CD4-positive, alpha-beta T cell treated with Interleukin-4 for 4 hours (primary cell): ENCODE measurements at regions not wholly inside any gene's neighbourhood (a gene's known extent, or its start where the extent isn't known, plus 50 kb on each side); places are given as distances from the start of the nearest gene placed in this dataset.
"Not testable (repeated sequence)": the region's sequence is repeated elsewhere in the genome, so short reads cannot be mapped to it uniquely, and the experiment has no call there.

Experiments
- DNase-seq: peaks from one replicate; pipeline ENCODE4 v3.0.0-alpha.2; 2020

DNA sequence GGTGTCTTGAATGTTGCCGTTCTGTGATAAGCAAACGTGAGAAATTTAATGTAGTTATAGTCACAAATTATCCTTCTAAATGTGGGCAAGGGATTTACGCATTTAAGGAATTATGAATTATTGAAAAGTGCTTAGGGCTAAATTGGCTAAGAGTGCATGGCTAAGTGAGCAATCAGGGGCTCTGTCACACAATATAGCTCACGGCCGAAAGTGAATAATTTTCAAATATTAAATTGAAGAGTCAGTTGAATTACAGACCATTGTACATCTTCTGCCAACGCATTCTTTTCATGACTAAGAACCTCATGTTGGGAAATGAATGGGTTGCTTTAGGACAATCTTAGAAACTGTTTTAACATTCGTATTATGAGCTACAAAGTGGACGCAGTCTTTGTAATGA is 1832.9 kb upstream of the LRRTM1 start:
- DNase-seq: no peak

DNA sequence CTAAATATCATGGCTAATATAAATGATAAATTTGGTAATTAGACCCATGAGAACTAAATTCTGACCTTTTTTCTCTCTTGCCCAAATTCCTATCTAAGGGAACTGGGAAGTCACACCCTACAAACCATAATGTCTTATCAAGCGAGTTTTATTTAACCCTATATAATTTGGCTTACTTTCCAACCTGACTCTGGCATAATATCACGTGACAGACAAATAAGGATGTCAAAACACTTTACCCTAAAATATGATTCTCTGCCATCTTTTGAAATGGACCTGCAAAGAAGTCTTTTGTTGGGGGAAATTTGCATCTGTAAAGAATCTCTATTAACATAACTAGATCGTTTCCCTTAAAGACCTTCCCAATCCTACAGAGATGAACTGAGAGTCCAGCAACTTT is 1823.5 kb upstream of the LRRTM1 start:
- no peak for DNase-seq

DNA sequence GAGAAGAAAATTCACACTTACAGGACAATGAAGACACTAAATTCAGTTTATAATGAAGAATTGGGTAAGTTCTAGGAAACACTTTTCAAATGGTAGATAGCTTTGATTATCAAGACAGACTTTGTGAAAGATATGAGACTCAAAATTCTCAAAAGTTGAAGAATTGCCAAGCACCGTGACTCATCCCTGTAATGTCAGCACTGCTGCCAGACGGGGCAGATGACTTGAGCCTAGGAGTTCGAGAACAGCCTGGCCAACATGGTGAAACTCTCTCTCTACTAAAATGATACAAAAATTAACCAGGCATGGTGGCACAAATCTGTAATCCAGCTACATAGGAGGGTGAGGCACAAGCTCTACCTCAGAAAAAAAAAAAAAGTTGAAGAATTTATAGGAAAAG is 1820.1 kb upstream of the LRRTM1 start:
- DNase-seq: no peak

DNA sequence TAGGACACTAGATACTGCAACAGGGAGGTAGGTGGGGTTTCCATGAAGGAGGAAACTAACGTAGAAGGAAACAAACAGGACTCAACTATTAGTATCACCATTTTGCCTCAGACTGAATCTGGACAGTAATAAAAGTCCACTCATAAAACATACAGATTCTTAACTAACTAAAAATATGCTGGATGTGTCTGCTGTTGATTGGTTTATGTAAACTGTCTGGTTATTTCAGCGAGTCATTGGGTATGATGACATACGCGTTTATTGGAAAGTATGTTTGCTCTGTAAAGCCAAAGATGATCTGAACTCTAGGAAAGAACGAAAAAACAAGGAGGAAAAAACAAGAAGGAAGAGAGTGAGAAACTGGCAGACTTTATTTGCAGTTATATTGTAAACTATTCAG is 1816.1 kb upstream of the LRRTM1 start:
- DNase-seq: no peak

DNA sequence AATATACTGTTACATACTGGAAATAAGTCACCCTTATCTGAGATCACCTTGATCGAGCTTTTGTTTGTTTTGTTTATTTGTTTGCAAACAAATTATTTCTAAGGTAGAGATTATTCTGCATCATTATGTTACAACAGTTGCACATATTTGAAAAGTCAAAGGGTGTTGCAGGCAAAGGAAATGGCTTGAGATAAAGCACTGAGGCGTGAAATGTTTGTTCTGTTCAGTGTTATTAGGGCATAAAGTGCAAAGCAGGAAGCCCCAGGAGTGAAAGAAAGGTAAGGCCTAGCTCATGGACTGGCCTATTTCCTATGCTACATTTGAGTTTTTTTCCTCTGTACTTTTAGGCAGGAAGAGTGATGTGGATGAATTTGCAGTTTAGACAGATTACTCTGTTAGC is 1815.6 kb upstream of the LRRTM1 start:
- DNase-seq: no peak

DNA sequence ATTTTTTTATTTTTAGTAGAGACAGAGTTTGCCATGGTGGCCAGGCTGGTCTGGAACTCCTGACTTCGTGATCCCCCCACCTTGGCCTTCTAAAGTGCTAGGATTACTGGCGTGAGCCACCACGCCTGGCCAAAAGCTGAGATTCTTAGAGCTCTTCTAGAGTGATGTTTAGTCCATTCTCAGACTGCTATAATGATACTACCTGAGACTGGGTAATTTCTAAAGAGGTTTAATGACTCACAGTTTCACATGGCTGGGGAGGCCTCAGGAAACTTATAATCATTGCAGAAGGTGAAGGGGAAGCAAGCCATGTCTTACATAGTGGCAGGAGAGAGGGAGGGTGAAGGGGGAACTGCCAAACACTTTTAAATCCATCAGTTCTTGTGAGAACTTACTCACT is 1804.9 kb upstream of the LRRTM1 start:
- DNase-seq: no peak

DNA sequence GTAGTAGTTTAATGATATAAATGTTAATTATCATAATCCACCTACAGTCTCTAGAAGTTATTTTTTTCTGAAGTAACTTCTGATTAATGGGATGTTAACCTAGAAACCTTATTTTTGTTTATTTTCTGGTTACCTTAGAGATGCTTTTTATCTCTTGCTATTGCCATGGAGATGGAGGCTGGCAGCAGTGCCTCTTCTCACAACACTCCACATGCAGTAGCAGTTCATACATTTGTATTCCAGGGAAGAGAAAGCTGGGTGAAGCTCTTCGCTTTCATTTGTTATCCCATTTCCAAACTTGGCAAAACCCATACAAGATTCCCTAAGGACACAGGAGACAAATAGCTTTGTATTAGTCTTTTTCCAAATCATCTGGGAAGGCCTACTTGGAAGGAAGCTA is 1794.1 kb upstream of the LRRTM1 start:
- DNase-seq: no peak

DNA sequence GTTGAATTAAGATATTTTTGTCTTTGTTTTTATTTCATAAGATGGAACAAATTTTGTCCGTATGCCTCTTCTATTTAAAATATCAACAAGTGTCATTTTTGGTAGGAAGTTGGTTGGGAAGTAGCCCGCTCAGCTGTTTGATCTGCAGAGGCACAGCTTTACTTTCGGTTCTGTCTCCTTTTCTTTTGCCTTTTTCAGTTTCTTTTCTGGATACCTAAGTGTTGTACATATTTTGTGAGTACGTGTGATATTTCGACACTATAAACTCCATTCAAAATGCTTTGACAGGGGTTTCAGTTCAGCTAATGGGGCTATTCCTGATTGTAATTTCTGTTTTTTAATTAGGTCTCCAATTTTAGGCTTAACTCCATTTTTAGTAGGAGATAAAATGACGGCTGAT is 1785.0 kb upstream of the LRRTM1 start:
- DNase-seq: no peak

DNA sequence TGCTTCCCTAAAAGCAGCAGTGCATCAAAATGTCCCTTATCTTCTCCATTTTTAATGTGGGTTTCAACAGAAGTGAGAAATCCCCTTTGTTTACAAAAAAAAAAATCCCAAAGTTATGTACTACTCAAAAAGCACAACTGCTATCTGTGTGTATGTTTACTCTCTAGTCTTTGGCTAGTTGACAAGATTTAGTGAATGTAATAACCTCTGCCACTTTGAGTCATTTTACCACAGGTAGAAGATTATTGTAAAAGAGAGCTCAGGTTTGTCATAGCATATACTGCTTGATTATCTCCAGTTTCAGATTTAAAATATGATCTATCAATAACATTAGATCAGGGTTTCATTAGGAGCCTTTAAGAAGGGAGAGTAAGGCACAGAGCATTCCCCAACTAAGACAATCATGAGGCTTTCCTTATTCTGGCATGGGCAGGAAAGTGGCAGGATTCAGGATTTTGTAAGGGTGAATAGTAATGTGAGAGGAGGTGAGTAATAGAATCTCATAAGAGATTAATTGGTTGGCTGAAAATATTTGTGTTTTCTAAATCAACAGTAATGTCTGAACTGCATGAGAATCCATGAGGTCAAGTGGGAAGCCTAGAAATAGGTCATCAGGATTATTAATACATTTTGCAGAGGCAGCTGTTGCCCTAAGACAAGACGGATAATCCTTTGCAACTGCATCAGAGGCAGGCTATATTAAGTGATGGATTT is 1780.3 kb upstream of the LRRTM1 start:
- DNase-seq: no peak

DNA sequence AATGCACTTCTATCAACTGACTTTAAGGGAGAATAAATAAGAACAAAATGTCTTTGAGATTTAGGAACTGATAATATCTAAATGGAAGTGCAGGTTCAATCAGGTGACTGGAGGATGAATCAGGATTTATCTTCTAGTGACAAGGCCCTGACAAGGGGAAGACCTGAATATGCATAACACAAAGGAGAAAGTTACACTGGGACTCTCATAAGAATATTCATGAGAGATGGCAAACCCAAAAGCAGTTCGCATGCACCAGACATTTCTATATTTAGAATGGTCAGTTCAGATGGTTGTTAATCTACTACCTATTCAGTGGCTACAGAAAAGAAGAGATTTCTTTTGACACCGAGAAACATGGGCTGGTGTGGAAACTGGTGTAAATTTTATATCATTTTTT is 1771.3 kb upstream of the LRRTM1 start:
- DNase-seq: no peak

DNA sequence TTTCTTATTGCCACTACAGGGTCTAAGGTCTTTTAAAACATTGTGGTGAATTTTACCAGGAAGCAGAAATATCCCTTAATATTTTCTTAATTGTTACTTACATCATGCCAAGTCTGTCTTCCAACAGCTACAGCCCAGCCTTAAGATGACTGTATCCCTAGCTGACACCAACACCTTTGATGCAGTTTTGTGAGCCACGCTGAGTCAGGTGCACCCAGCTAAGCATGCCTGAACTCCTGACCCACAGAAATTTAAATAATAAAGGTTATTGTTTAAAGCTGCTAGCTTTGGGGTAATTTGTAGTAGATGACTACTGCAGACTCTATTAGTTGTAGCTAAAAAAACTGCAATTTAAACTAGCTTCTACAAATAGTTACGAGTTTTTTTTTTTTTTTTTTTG is 1757.9 kb upstream of the LRRTM1 start:
- DNase-seq: no peak

DNA sequence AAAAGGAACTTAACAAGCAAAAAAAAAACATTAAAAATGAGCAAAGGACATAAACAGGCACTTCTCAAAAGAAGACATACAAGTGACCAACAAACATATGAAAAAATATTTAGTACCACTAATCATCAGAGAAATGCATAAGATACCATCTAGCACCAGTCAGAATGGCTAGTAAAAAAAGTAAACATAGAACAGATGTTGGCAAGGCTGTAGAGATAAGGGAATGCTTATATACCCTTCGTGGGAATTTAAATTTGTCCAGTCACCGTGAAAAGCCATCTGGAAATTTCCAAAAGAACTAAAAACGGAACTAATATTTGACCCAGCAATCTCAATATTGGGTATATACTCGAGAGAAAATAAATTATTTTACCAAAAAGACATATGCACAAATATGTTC is 1751.3 kb upstream of the LRRTM1 start:
- no peak for DNase-seq

DNA sequence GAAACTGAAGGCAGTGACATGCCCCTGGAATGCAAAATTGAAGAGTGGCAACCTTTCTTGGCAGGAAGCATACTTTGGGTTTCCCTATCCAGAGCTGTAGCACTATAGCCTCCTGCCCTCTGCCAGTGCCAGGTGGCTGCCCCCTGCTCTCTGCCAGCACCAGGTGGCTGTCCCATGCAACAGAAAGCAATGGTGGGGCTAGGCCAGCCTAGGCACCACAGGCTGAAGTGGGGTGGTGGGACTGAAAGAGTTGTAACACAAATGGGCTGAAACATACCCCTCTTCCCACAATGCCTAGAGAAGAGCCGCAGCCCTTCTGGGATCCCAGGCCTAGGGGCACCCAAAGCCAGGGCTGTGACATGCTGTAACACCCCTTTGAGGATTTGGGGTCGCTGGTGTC is 1739.3 kb upstream of the LRRTM1 start:
- no peak for DNase-seq

DNA sequence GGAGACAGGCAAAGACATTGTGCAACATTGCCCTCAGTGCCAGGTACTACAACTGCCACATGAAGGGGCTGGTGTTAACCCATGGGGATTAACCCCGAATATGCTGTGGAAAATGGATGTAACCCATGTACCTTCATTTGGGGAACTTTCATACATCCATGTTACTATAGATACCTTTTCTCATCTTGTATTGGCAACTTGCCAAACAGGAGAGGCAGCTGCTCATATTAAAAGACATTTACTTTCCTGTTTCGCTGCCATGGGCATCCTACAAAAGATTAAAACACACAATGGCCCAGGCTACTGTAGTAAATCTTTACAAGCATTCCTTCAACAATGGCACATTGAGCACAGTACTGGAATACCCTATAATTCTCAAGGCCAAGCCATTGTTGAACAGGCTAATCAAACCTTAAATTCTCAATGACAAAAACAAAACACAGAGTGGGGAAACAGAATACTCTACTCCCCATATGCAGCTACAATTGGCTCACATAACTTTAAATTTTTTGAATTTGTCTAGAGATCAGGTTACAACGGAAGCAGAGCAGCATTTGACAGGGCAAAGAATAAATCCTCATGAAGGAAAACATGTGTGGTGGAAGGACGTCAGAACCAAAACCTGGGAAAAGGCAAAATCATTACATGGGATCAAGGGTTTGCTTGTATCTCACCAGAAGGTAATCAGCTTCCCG is 1723.5 kb upstream of the LRRTM1 start:
- no peak for DNase-seq

DNA sequence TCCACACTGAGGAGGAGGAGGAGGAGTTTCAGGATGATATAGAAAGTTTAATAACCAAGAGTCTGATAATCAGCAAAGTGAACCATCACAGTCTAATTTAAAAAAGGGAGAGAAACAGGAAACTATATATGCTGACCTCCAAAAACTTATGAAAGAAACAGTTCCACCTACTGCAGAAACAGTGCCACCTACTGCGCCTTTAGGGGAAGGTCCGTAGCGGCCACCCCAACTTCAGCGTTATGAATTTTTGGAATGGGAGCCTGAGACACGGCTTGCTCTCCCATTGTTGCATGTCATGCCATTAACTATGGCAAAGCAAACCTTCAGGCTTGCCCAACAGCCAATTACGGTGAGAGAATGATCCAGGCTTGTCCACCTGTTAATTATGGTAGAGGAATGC is 1719.2 kb upstream of the LRRTM1 start:
- no peak for DNase-seq

DNA sequence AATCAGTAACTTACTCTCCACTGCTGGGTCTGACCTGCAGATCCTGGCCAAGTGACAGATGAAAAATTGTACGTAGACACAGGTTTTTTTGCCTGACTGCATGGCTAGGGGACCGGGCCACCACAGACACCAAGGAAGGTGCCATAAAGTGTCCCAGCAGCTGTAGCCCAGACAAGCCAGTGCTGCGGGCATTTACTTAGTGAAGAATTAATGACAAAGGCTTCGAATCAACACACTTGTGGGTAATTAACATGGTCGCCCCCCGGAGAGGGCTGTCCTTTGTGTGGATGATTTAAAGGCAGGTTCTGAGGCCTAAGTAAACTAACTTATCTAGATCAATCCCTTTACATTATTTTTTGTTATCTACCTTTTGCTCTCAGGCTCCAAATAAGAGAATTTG is 1709.1 kb upstream of the LRRTM1 start:
- DNase-seq: no peak

DNA sequence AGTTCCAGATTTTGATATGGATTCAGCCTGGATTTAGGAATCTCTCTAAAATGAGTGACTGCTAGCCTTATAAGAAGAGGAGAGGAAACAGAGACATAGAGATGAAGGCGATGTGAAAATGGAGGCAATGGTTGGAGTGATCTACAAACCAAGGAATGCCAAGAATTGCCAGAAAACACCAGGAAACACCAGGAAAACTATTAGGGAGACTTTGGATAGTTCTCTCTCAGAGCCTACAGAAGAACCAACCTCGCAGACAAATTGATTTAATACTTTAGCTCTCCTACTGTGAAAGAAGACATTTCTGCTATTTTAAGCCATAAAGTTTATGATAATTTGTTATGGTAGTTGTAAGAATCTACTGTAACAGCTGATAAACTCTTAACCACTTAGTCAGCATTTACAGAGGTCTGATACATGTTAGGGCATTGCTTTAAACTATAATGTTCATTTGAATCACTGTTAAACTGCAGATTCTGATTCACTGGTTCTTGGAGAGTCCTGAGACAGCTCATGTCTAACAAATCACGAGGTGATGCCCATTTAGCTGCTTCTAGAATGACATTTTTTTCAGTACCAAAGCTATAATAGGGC is 1702.6 kb upstream of the LRRTM1 start:
- no peak for DNase-seq

DNA sequence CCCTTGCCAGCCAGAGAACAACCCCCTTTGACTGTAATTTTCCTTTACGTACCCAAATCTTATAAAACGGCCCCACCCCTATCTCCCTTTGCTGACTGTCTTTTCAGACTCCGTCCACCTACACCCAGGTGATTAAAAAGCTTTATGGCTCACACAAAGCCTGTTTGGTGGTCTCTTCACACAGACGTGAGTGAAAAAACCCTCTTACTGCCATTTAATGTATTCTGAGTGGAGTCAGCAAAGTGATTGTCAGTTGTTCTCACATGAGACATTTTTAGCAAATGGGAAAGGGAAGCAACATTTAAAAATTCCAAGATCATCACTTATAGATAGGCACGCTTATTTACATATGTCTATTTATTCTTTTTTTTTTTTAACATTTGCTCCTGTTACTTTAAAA is 1701.3 kb upstream of the LRRTM1 start:
- DNase-seq: not testable (repeated sequence)

DNA sequence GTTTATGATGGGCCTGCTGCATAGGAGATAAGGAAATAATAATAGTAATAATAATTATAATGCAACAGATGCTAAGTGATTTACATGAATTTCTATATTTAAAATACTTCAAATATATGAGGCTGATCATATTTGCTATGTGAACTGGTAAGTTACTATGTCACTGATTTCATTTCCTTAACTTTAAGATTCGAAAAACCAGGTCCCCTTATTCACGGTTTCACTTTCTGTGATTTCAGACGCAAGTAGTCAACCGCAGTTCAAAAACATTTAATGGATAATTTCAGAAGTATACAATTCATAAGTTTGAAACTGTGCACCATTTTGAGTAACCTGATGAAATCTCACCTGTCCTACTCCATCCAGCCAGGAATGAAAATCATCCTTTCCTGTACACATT is 1697.1 kb upstream of the LRRTM1 start:
- no peak for DNase-seq

DNA sequence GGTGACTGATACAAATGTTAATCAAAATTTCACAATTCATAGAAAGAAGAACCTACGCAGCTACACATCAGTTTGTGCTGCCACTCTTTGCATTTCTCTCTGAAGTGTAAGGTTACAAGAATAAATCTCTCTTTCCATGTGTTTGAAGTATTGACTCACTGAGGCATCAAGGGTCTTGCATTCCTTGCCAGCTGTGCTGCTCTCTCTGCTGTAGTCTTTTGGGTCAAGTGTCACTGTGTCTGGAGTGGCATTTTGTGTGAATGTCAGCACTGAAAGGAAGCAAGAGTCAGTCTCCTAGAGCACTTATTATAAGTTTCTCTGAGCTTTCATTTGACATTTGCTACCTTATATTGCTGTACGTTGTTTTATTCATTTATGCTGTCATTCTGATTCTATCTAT is 1696.1 kb upstream of the LRRTM1 start:
- no peak for DNase-seq

DNA sequence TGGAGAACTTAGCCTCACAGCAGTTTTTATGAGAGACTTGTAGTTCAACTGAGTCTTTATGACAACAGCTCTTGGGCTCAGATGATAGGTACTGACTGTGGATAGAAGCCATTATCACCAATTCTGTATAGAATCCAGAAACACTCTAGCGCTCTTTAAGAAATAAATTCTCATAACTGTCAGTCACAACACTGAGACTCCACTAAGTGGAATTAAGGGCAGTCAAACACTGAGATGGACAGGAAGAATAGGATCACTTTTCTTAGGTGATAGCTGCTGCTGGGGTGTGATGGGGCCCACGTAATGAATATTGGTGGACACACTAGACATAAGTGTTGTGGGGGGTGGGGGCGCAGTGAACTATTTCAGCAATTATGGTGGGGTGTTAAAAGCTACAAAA is 1691.8 kb upstream of the LRRTM1 start:
- no peak for DNase-seq

DNA sequence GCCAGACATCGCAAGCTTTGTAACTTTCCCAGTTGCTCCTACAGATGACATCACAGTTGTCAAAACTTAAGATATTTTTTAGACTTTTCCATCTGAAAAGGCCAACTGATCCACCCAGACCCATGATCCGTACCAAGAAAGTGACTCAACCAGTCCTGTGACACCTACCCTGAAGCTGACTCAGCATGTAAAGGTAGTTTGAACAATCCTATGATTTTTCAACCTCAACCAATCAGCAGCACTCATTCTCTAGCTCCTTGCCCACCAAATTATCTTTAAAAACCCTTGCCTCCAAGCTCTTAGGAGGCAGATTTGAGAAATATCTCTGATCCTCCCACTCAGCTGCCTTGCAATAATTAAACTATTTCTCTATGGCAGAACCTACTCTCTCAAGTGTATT is 1686.7 kb upstream of the LRRTM1 start:
- no peak for DNase-seq

DNA sequence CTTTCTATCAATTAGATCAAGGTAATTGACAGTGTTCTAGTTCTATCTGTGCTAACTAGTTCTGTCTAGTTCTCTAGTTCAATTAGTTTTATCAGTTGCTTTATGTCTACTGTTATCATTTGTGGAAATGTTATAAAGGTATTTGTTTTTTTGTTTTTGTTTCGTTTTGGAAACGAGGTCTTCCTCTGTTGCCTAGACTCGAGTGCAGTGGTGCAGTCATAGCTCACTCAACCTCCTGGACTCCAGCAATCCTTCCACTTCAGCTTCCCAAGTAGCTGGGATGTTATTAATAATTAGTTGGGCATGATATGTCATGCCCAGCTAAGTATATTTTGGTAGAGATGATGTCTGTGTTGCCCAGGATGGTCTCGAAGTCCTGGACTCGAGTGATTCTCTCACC is 1682.8 kb upstream of the LRRTM1 start:
- no peak for DNase-seq

DNA sequence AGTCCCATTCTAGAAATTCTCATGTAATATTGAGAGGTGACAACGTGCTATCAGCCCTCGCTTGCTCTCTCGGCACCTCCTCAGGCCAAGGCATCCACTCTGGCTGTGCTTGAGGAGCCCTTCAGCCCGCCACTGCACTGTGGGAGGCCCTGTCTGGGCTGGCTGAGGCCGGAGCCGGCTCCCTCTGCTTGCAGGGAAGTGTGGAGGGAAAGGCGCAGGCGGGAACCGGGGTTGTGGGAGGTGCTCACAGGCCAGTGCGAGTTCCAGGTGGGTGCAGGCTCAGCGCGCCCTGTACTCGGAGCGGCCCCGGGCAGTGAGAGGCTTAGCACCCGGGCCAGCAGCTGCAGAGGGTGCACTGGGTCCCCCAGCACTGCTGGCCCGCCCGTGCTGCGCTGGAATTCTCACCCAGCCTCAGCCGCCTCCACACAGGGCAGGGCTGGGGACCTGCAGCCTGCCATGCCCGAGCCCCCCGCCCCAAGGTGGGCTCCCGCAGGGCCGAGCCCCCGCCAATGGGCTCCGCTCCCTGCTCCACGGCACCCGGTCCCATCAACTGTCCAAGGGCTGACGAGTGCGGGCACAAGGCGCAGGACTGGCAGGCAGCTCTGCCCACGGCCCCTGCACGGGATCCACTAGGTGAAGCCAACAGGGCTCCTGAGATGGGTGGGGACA is 1680.6 kb upstream of the LRRTM1 start:
- no peak for DNase-seq
